ENCODE measurements at regions not wholly inside any gene's neighbourhood (a gene's known extent, or its start where the extent isn't known, plus 50 kb on each side); places are given as distances from the start of the nearest gene placed in this dataset.

DNA sequence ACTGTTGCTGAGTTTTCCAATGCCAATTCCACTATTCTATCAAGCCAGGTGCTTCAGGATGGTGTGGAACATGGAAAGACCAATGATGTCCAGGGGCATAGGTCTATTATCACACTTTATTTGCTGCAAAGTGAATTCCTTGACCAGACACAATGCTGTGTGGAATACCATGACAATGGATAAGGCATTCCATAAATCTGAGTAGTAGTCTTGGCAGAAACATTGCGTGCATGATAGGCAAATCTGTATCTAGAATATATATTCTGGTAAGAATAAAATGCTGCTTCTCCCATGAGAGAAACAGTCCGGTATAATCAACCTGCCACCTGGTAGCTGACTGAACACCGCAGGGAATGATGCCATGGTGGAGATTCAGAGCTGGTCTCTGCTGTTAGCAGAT, 70.0 kb upstream of the ALDH1A3 start:
- intact Hi-C loops (cut with DNase I), result no loop called here
- DNase-seq (no peak), ATAC-seq (no peak)
- H3K4me1 ChIP-seq, result no peaks in the 10 kb centered on the region
- TF ChIP-seq, protein P1, sequence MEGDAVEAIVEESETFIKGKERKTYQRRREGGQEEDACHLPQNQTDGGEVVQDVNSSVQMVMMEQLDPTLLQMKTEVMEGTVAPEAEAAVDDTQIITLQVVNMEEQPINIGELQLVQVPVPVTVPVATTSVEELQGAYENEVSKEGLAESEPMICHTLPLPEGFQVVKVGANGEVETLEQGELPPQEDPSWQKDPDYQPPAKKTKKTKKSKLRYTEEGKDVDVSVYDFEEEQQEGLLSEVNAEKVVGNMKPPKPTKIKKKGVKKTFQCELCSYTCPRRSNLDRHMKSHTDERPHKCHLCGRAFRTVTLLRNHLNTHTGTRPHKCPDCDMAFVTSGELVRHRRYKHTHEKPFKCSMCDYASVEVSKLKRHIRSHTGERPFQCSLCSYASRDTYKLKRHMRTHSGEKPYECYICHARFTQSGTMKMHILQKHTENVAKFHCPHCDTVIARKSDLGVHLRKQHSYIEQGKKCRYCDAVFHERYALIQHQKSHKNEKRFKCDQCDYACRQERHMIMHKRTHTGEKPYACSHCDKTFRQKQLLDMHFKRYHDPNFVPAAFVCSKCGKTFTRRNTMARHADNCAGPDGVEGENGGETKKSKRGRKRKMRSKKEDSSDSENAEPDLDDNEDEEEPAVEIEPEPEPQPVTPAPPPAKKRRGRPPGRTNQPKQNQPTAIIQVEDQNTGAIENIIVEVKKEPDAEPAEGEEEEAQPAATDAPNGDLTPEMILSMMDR (IDR thresholded peaks at IDR 0.05), result no peak
- H3K27me3 ChIP-seq, result no peaks in the 10 kb centered on the region
- H3K9me3 ChIP-seq, result peaks cover 0 to 38% (median 4%) of the 10 kb centered on the region in 11 donors
- no peak overlapping the region for H3K4me3 ChIP-seq
- whole genome bisulfite sequencing, 2 donors, result 74 to 90% methylated on average over 3 of the region's 3 CpGs
- no peak overlapping the region for H3K27ac ChIP-seq
- H3K36me3 ChIP-seq, result no peaks in the 10 kb centered on the region

DNA sequence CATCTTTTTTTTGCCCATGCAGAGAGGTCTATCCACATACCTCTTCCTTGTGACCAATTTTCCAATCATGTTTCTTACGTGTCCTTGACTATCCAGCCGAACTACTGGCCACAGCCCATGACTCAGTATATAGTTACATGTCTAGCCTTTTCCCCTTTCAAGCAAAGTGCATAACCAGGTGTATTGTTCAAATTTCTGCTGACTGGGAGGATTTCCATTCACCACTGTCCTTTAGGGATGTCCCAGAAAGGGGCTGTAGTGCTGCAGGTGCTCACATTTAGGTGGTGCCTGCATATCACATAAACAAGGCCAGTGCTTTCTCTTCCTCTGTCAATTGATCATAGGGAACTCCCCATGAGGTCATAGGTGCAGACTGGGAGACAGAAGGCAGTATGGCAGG, 69.4 kb upstream of the ALDH1A3 start:
- WGBS, 2 donors, result 83 to 88% methylated on average over 2 of the region's 2 CpGs

DNA sequence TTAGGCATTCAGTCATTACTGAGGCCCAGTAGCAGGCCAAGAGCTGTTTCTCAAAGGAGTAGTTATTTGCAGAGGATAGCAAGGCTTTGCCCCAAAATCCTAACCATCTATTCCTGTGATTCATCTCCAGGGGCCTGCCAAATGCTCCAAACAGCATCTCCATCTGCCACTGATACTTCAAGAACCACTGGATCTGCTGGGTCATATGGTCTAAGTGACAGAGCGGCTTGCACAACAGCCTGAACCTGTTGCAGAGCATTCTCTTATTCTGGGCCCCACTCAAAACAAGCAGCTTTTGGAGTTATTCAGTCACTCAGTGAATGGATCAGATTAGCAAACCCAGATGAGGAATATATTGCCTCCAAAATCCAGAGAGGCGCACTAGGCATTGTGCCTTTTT, 68.8 kb upstream of the ALDH1A3 start:
- DNase-seq, result no peak
- Histone ChIP-seq H3K36me3 (no peaks in the 10 kb centered on the region), H3K27me3 (no peaks in the 10 kb centered on the region), H3K27ac (no peak overlapping the region), H3K9me3 (peaks cover 0 to 44% (median 4%) of the 10 kb centered on the region in 11 donors), H3K4me1 (no peaks in the 10 kb centered on the region), H3K4me3 (no peak overlapping the region)
- intact Hi-C loops (cut with DNase I), result no loop called here
- TF ChIP-seq, protein P1 (IDR thresholded peaks at IDR 0.05), result no peak
- no peak for ATAC-seq
- 93 to 98% methylated on average over 2 of the region's 2 CpGs for whole genome bisulfite sequencing, 2 donors

More for the DNA sequence above, 69.4 kb upstream of the ALDH1A3 start:
- Histone ChIP-seq H3K4me3 (no peak overlapping the region), H3K27ac (no peak overlapping the region), H3K4me1 (no peaks in the 10 kb centered on the region), H3K27me3 (no peaks in the 10 kb centered on the region), H3K36me3 (no peaks in the 10 kb centered on the region), H3K9me3 (peaks cover 0 to 42% (median 4%) of the 10 kb centered on the region in 11 donors)
- intact Hi-C loops (cut with DNase I), result no loop called here
- TF ChIP-seq, protein P1 (IDR thresholded peaks at IDR 0.05), result no peak
- ATAC-seq (no peak), DNase-seq (no peak)

DNA sequence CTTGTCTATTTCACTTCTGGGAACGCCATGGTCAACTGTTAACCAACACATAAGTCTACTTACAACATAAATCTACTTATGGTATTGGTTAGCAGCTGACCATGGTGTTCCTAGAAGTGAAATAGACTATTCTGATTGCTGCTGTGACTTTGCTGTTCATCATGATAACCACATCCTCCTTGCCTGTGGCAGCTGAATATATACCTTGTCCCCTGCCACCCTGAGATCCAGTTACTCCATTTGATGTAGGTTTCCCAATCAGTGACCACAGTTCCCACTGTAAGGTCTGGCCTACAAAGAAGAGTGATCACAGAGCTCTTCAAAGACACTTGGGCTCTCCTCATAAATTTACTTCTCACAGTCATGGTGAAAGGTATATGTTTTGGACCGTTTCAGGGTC, 66.8 kb upstream of the ALDH1A3 start:
- intact Hi-C loops (cut with DNase I), result no loop called here
- H3K27me3 ChIP-seq, result no peaks in the 10 kb centered on the region
- TF ChIP-seq, protein P1 (IDR thresholded peaks at IDR 0.05), result no peak
- H3K27ac ChIP-seq, result no peak overlapping the region
- ATAC-seq (no peak), DNase-seq (no peak)
- H3K4me3 ChIP-seq, result no peak overlapping the region
- no peaks in the 10 kb centered on the region for H3K4me1 ChIP-seq
- WGBS, 2 donors, result 84 to 91% methylated on average over 2 of the region's 2 CpGs
- H3K36me3 ChIP-seq, result no peaks in the 10 kb centered on the region
- peaks cover 0 to 46% (median 6%) of the 10 kb centered on the region in 11 donors for H3K9me3 ChIP-seq

All from heart right ventricle (tissue), 16 donors.